ENCODE measurements at regions not wholly inside any gene's neighbourhood (a gene's known extent, or its start where the extent isn't known, plus 50 kb on each side); places are given as distances from the start of the nearest gene placed in this dataset.

GRCh38 chr18:77700051-77700450, 450.4 kb downstream of the GALR1 start:
- no peak for TF ChIP-seq POLR2AphosphoS5 (IDR thresholded peaks at IDR 0.05; ENCODE audit: low read depth, low read length)
- TF ChIP-seq SIN3A (IDR thresholded peaks at IDR 0.05; ENCODE audit: borderline replicate concordance, insufficient read depth, low read length), result no peak
- TF ChIP-seq REST (IDR thresholded peaks at IDR 0.05; ENCODE audit: insufficient read depth in 1 of 2, low read depth in 2 of 2, low read length in 2 of 2), result no peak
- no peak for TF ChIP-seq TAF1 (IDR thresholded peaks at IDR 0.05; ENCODE audit: borderline replicate concordance, insufficient read depth, low read length)
- TF ChIP-seq FOXP2 (optimal IDR thresholded peaks at IDR 0.05; ENCODE audit: borderline replicate concordance, extremely low read depth, extremely low read length, insufficient read depth), result no peak

GRCh38 chr18:77701977-77702376, 452.3 kb downstream of the GALR1 start:
- TF ChIP-seq POLR2AphosphoS5 (IDR thresholded peaks at IDR 0.05; ENCODE audit: low read depth, low read length) (no peak), TAF1 (IDR thresholded peaks at IDR 0.05; ENCODE audit: borderline replicate concordance, insufficient read depth, low read length) (no peak), REST (IDR thresholded peaks at IDR 0.05; ENCODE audit: insufficient read depth in 1 of 2, low read depth in 2 of 2, low read length in 2 of 2) (no peak), FOXP2 (optimal IDR thresholded peaks at IDR 0.05; ENCODE audit: borderline replicate concordance, extremely low read depth, extremely low read length, insufficient read depth) (no peak), SIN3A (IDR thresholded peaks at IDR 0.05; ENCODE audit: borderline replicate concordance, insufficient read depth, low read length) (no peak)

GRCh38 chr18:77702686-77703085, 453.0 kb downstream of the GALR1 start:
- no peak for TF ChIP-seq FOXP2 (optimal IDR thresholded peaks at IDR 0.05; ENCODE audit: borderline replicate concordance, extremely low read depth, extremely low read length, insufficient read depth)
- no peak for TF ChIP-seq POLR2AphosphoS5 (IDR thresholded peaks at IDR 0.05; ENCODE audit: low read depth, low read length)
- no peak for TF ChIP-seq TAF1 (IDR thresholded peaks at IDR 0.05; ENCODE audit: borderline replicate concordance, insufficient read depth, low read length)
- no peak for TF ChIP-seq SIN3A (IDR thresholded peaks at IDR 0.05; ENCODE audit: borderline replicate concordance, insufficient read depth, low read length)
- TF ChIP-seq REST (IDR thresholded peaks at IDR 0.05; ENCODE audit: insufficient read depth in 1 of 2, low read depth in 2 of 2, low read length in 2 of 2), result no peak

- TF ChIP-seq SIN3A (IDR thresholded peaks at IDR 0.05; ENCODE audit: borderline replicate concordance, insufficient read depth, low read length) (no peak), POLR2AphosphoS5 (IDR thresholded peaks at IDR 0.05; ENCODE audit: low read depth, low read length) (no peak), FOXP2 (optimal IDR thresholded peaks at IDR 0.05; ENCODE audit: borderline replicate concordance, extremely low read depth, extremely low read length, insufficient read depth) (no peak), REST (IDR thresholded peaks at IDR 0.05; ENCODE audit: insufficient read depth in 1 of 2, low read depth in 2 of 2, low read length in 2 of 2) (no peak), TAF1 (IDR thresholded peaks at IDR 0.05; ENCODE audit: borderline replicate concordance, insufficient read depth, low read length) (no peak)
Measured at GRCh38 chr18:77705301-77705700, 455.7 kb downstream of the GALR1 start.
